ENCODE measurements at regions not wholly inside any gene's neighbourhood (a gene's known extent, or its start where the extent isn't known, plus 50 kb on each side); places are given as distances from the start of the nearest gene placed in this dataset.

GRCh38 chr5:18202164-18202563 lies 567.9 kb downstream of the TAF11L14 start:
- Histone ChIP-seq H3K9me2 (replicated peaks; ENCODE audit: insufficient read depth) (no peaks in the 10 kb centered on the region), H3K27ac (no peak overlapping the region), H3K27me3 (no peaks in the 10 kb centered on the region), H2AFZ (no peak overlapping the region), H3K9me3 (ENCODE audit: low read depth) (no peaks in the 10 kb centered on the region), H3K79me2 (no peaks in the 10 kb centered on the region), H3K36me3 (replicated peaks; ENCODE audit: insufficient read depth, low read depth) (no peaks in the 10 kb centered on the region), H3K4me1 (ENCODE audit: insufficient read depth) (no peaks in the 10 kb centered on the region), H3K4me3 (no peak overlapping the region), H3K4me2 (no peak overlapping the region), H4K20me1 (ENCODE audit: insufficient read depth, poor library complexity, severe bottlenecking) (no peaks in the 10 kb centered on the region)
- 69% methylated on average over 2 of the region's 2 CpGs for WGBS (ENCODE audit: low lambda C conversion rate, missing lambda C conversion rate)
- DNase-seq (ENCODE audit: low spot score), result no peak
- TF ChIP-seq EZH2phosphoT487 (IDR thresholded peaks at IDR 0.05; ENCODE audit: low read depth, severe bottlenecking, unreplicated experiment) (no peak), EZH2 (IDR thresholded peaks at IDR 0.05; ENCODE audit: borderline replicate concordance) (no peak), CTCF (IDR thresholded peaks at IDR 0.05; ENCODE audit: poor library complexity) (no peak)

GRCh38 chr5:18203296-18203695 lies 569.0 kb downstream of the TAF11L14 start:
- Histone ChIP-seq H3K79me2 (no peaks in the 10 kb centered on the region), H2AFZ (no peak overlapping the region), H3K36me3 (replicated peaks; ENCODE audit: insufficient read depth, low read depth) (no peaks in the 10 kb centered on the region), H3K4me1 (ENCODE audit: insufficient read depth) (no peaks in the 10 kb centered on the region), H3K9me2 (replicated peaks; ENCODE audit: insufficient read depth) (no peaks in the 10 kb centered on the region), H3K27me3 (no peaks in the 10 kb centered on the region), H3K4me2 (no peak overlapping the region), H3K4me3 (no peak overlapping the region), H3K9me3 (ENCODE audit: low read depth) (no peaks in the 10 kb centered on the region), H3K27ac (no peak overlapping the region), H4K20me1 (ENCODE audit: insufficient read depth, poor library complexity, severe bottlenecking) (no peaks in the 10 kb centered on the region)
- no peak for DNase-seq (ENCODE audit: low spot score)
- TF ChIP-seq EZH2 (IDR thresholded peaks at IDR 0.05; ENCODE audit: borderline replicate concordance), result no peak
- TF ChIP-seq EZH2phosphoT487 (IDR thresholded peaks at IDR 0.05; ENCODE audit: low read depth, severe bottlenecking, unreplicated experiment), result no peak
- no peak for TF ChIP-seq CTCF (IDR thresholded peaks at IDR 0.05; ENCODE audit: poor library complexity)
- 89% methylated on average over 1 of the region's 1 CpG for WGBS (ENCODE audit: low lambda C conversion rate, missing lambda C conversion rate)

DNA sequence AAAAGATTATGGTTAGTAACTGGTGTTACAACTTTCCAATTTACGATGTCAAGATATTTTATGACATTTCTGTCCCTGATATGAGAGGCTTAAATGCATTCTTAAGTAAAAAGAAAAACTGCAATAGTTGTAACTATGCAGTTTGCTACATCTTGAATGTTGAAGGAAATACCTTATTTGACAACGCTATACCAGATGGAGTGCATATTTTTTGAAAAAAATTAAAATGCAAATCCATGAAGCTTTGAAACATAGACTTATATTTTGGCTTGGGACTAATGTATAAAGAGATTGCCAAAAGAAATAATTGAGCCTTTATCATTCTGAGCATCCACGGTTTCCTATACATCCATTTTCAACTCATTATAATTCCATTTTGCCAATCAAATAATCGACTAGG lies 579.4 kb downstream of the TAF11L14 start:
- no peak for TF ChIP-seq EZH2 (IDR thresholded peaks at IDR 0.05; ENCODE audit: borderline replicate concordance)
- TF ChIP-seq EZH2phosphoT487 (IDR thresholded peaks at IDR 0.05; ENCODE audit: low read depth, severe bottlenecking, unreplicated experiment), result no peak
- no peak for TF ChIP-seq CTCF (IDR thresholded peaks at IDR 0.05; ENCODE audit: poor library complexity)
- no peak overlapping the region for H3K4me3 ChIP-seq
- no peak overlapping the region for H2AFZ ChIP-seq
- no peaks in the 10 kb centered on the region for H3K9me2 ChIP-seq (replicated peaks; ENCODE audit: insufficient read depth)
- WGBS (ENCODE audit: low lambda C conversion rate, missing lambda C conversion rate), result 83% methylated on average over 4 of the region's 4 CpGs
- no peaks in the 10 kb centered on the region for H3K36me3 ChIP-seq (replicated peaks; ENCODE audit: insufficient read depth, low read depth)
- H3K9me3 ChIP-seq (ENCODE audit: low read depth), result no peaks in the 10 kb centered on the region
- H4K20me1 ChIP-seq (ENCODE audit: insufficient read depth, poor library complexity, severe bottlenecking), result no peaks in the 10 kb centered on the region
- H3K27ac ChIP-seq, result no peak overlapping the region
- no peaks in the 10 kb centered on the region for H3K27me3 ChIP-seq
- H3K79me2 ChIP-seq, result no peaks in the 10 kb centered on the region
- no peaks in the 10 kb centered on the region for H3K4me1 ChIP-seq (ENCODE audit: insufficient read depth)
- DNase-seq (ENCODE audit: low spot score), result no peak
- no peak overlapping the region for H3K4me2 ChIP-seq

DNA sequence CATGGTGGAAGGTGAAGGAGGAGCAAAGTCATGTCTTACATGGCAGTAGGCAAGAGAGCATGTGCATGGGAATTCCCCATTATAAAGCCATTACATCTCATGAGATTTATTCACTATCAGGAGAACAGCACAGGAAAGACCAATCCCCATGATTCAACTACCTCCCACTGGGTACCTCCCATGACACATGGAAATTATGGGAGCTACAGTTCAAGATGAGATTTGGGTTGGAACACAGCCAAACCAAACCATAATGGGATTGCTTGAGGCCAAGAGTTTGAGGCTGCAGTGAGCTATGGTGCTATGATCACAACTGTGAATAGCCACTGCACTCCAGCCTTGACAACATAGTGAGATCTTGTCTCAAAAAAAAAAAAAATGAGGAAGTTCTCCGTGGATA lies 581.8 kb downstream of the TAF11L14 start:
- Histone ChIP-seq H3K36me3 (replicated peaks; ENCODE audit: insufficient read depth, low read depth) (no peaks in the 10 kb centered on the region), H4K20me1 (ENCODE audit: insufficient read depth, poor library complexity, severe bottlenecking) (no peaks in the 10 kb centered on the region), H3K79me2 (no peaks in the 10 kb centered on the region), H3K4me1 (ENCODE audit: insufficient read depth) (no peaks in the 10 kb centered on the region), H3K27me3 (no peaks in the 10 kb centered on the region), H3K4me2 (no peak overlapping the region), H3K27ac (no peak overlapping the region), H3K9me2 (replicated peaks; ENCODE audit: insufficient read depth) (no peaks in the 10 kb centered on the region), H3K9me3 (ENCODE audit: low read depth) (no peaks in the 10 kb centered on the region), H3K4me3 (no peak overlapping the region), H2AFZ (no peak overlapping the region)
- 53% methylated on average over 1 of the region's 1 CpG for WGBS (ENCODE audit: low lambda C conversion rate, missing lambda C conversion rate)
- TF ChIP-seq EZH2phosphoT487 (IDR thresholded peaks at IDR 0.05; ENCODE audit: low read depth, severe bottlenecking, unreplicated experiment) (no peak), CTCF (IDR thresholded peaks at IDR 0.05; ENCODE audit: poor library complexity) (no peak), EZH2 (IDR thresholded peaks at IDR 0.05; ENCODE audit: borderline replicate concordance) (no peak)
- DNase-seq (ENCODE audit: low spot score), result no peak
